Hypothalamus (tissue), 51 donors: ENCODE measurements at regions not wholly inside any gene's neighbourhood (a gene's known extent, or its start where the extent isn't known, plus 50 kb on each side); places are given as distances from the start of the nearest gene placed in this dataset.
"Not testable (repeated sequence)": the region's sequence is repeated elsewhere in the genome, so short reads cannot be mapped to it uniquely, and the experiment has no call there.

Source experiments
- DNase-seq, 51 donors: peaks; one replicate each; lab custom pipeline; 2025; lab: John Stamatoyannopoulos, UW

- DNase-seq: no peak
Measured at GRCh38 chr19:37303591-37304171, 67.2 kb upstream of the ZNF527 start.

GRCh38 chr19:37304190-37304883 is 66.6 kb upstream of the ZNF527 start:
- DNase-seq: peak in 21 of 51 donors; percentile 25 to 75 (median 52)

GRCh38 chr19:37304884-37305255 is 66.0 kb upstream of the ZNF527 start:
- no peak for DNase-seq

- DNase-seq: no peak
Measured at GRCh38 chr19:37306383-37306963, 64.4 kb upstream of the ZNF527 start.

- DNase-seq: peak in 1 of 51 donors; percentile 4
Measured at GRCh38 chr19:37309834-37310575, 60.9 kb upstream of the ZNF527 start.

- peak in 40 of 51 donors; percentile 6 to 86 (median 54) for DNase-seq
Measured at GRCh38 chr19:37312531-37313334, 58.2 kb upstream of the ZNF527 start.

GRCh38 chr19:37313335-37313627 is 57.6 kb upstream of the ZNF527 start:
- no peak for DNase-seq

GRCh38 chr19:37317403-37318209 is 53.3 kb upstream of the ZNF527 start:
- peak; percentile 61 to 99 (median 94) for DNase-seq

- not testable (repeated sequence) for DNase-seq
Measured at GRCh38 chr19:37320988-37321387, 49.9 kb upstream of the ZNF527 start.
